HCT116 (cell line): ENCODE measurements at regions not wholly inside any gene's neighbourhood (a gene's known extent, or its start where the extent isn't known, plus 50 kb on each side); places are given as distances from the start of the nearest gene placed in this dataset.

Experiments used
- ATAC-seq: fragments of 200-7000 bp; cut with Tn5 transposase; 2 replicates; pipeline ENCODE4 v1.9.1; 2020; ENCODE audit warnings: mild to moderate bottlenecking, moderate library complexity
- BruUV-seq: library from RNA; stranded (reverse); fragments of 400-500 nt; replicated peaks from 2 replicates; lab custom pipeline; 2021; lab: Mats Ljungman, UMichigan
- CTCF ChIA-PET: fragments of 300-600 bp; sonication (Branson Sonifier 250); formaldehyde crosslinking; loops from one replicate; lab custom pipeline; 2021; ENCODE audit warnings: antibody characterized with exemption; lab: Charles Lee
- POLR2A ChIA-PET: fragments of 300-600, 350-600 bp; sonication (Branson Sonifier 250); formaldehyde crosslinking; loops from one replicate; lab custom pipeline; 2021; ENCODE audit warnings: antibody characterized with exemption; lab: Charles Lee
- RAD21 ChIA-PET, 2 experiments: fragments of 300-600 bp; sonication (Branson Sonifier 250); formaldehyde crosslinking; loops; one replicate each; lab custom pipeline; 2023; ENCODE audit warnings: low total read pairs in 2 of 2; ENCODE audit not compliant: uncharacterized antibody in 2 of 2, unreplicated experiment in 2 of 2, low non-redundant PET in 1 of 2; lab: Charles Lee
- DNase-seq: peaks from one replicate; pipeline ENCODE4 v3.0.0-alpha.2; 2010; ENCODE audit warnings: low read depth, low spot score
- H2AFZ ChIP-seq: fragments of 200-600 bp; shearing (Covaris generic), sonication (generic); 2 replicates; pipeline ENCODE4 v1.6.1; 2017; ENCODE audit warnings: low read depth, mixed run types, mixed read lengths, antibody characterized with exemption, low read length; ENCODE audit not compliant: poor library complexity, severe bottlenecking
- H3K27ac ChIP-seq: 2 replicates; pipeline ENCODE4 v1.5.1; 2012; ENCODE audit warnings: low read depth, low read length
- H3K27me3 ChIP-seq: fragments of 200-600 bp; sonication (generic); 2 replicates; pipeline ENCODE4 v1.6.1; 2016; ENCODE audit warnings: mixed run types, low read length, mixed read lengths; ENCODE audit not compliant: insufficient read depth
- H3K36me3 ChIP-seq, 2 experiments: fragments of 200-500 bp in 1 of 2; fragments of 200-600 bp in 1 of 2; sonication (Bioruptor generic) in 1 of 2; sonication (generic) in 1 of 2; 2 replicates each; pipeline versions ENCODE4 v1.5.1 to v1.6.1; 2014 to 2016; ENCODE audit warnings: low read length in 2 of 2, inconsistent platforms in 1 of 2, mixed read lengths in 1 of 2, mixed run types in 1 of 2; ENCODE audit not compliant: insufficient read depth in 2 of 2, control insufficient read depth in 1 of 2
- H3K4me1 ChIP-seq, 2 experiments: fragments of 200-600 bp in 1 of 2; sonication (generic) in 1 of 2; 2 replicates each; pipeline versions ENCODE4 v1.5.1 to v1.6.1; 2012 to 2017; ENCODE audit warnings: low read length in 2 of 2, inconsistent platforms in 1 of 2, mild to moderate bottlenecking in 1 of 2, mixed read lengths in 1 of 2, mixed run types in 1 of 2, moderate library complexity in 1 of 2; ENCODE audit not compliant: insufficient read depth in 2 of 2, control insufficient read depth in 1 of 2
- H3K4me2 ChIP-seq: fragments of 200-600 bp; sonication (generic); 2 replicates; pipeline ENCODE4 v1.6.1; 2017; ENCODE audit warnings: mixed run types, low read length, mixed read lengths
- H3K4me3 ChIP-seq, 2 experiments: fragments of 200-600 bp in 1 of 2; sonication (generic) in 1 of 2; replicated peaks in 1 of 2; 2 replicates each; pipeline ENCODE4 v1.5.1; 2011 to 2016; ENCODE audit warnings: low read length in 2 of 2, control low read depth in 1 of 2, low read depth in 1 of 2, mild to moderate bottlenecking in 1 of 2, mixed read lengths in 1 of 2, mixed run types in 1 of 2
- H3K79me2 ChIP-seq: fragments of 200-600 bp; sonication (generic); 2 replicates; pipeline ENCODE4 v1.6.1; 2017; ENCODE audit warnings: mild to moderate bottlenecking, mixed run types, low read length, moderate library complexity, mixed read lengths; ENCODE audit not compliant: insufficient read depth
- H3K9ac ChIP-seq: fragments of 200-600 bp; sonication (generic); 2 replicates; pipeline ENCODE4 v1.6.1; 2016; ENCODE audit warnings: low read length, mixed read lengths
- H3K9me2 ChIP-seq: fragments of 200-600 bp; sonication (generic), shearing (Covaris generic); 2 replicates; pipeline ENCODE4 v1.6.1; 2017; ENCODE audit warnings: mixed run types, mild to moderate bottlenecking, moderate library complexity; ENCODE audit not compliant: insufficient read depth
- H3K9me3 ChIP-seq, 2 experiments: fragments of 200-500 bp in 1 of 2; fragments of 200-600 bp in 1 of 2; sonication (Bioruptor generic) in 1 of 2; sonication (generic) in 1 of 2; 2 replicates each; pipeline ENCODE4 v1.6.1; 2014 to 2017; ENCODE audit warnings: low read length in 2 of 2, mixed read lengths in 2 of 2, inconsistent platforms in 1 of 2, low read depth in 1 of 2, mild to moderate bottlenecking in 1 of 2, mixed run types in 1 of 2, moderate library complexity in 1 of 2; ENCODE audit not compliant: control insufficient read depth in 1 of 2, insufficient read depth in 1 of 2
- H4K20me1 ChIP-seq: fragments of 200-600 bp; sonication (generic), shearing (Covaris generic); 2 replicates; pipeline ENCODE4 v1.6.1; 2017; ENCODE audit warnings: mixed run types, mild to moderate bottlenecking, moderate library complexity; ENCODE audit not compliant: insufficient read depth
- EZH2phosphoT487 ChIP-seq: fragments of 200-600 bp; IDR thresholded peaks from 2 replicates; pipeline ENCODE4 v1.6.1; 2018; ENCODE audit warnings: antibody characterized with exemption, borderline replicate concordance
- SIN3A ChIP-seq: IDR thresholded peaks from 2 replicates; pipeline ENCODE4 v1.6.1; 2012; ENCODE audit warnings: low read depth
- YY1 ChIP-seq: IDR thresholded peaks from 2 replicates; pipeline ENCODE4 v1.6.1; 2011; ENCODE audit warnings: low read length, low read depth, moderate library complexity, mild to moderate bottlenecking; ENCODE audit not compliant: insufficient replicate concordance; ENCODE audit errors: extremely low read depth
- ZBTB33 ChIP-seq: IDR thresholded peaks from 2 replicates; pipeline ENCODE4 v1.6.1; 2011; ENCODE audit warnings: mild to moderate bottlenecking, low read length, moderate library complexity; ENCODE audit not compliant: insufficient replicate concordance; ENCODE audit errors: extremely low read depth
- ZFX ChIP-seq: fragments of 450-650 bp; IDR thresholded peaks from 2 replicates; pipeline ENCODE4 v1.6.1; 2017
- intact Hi-C: fragments of 100-400 bp; cut with micrococcal nuclease; formaldehyde crosslinking; loops from 2 replicates; pipeline ENCODE4 v1.10.0; 2022
- TF ChIP-seq, protein P1 (sequence below): IDR thresholded peaks from 2 replicates; pipeline ENCODE4 v1.6.1; 2012

- DNase-seq, result no peak
These were observed 561.0 kb downstream of the IPMK start for GRCh38 chr10:57706576-57707299.

More at GRCh38 chr10:57706576-57707299, 561.0 kb downstream of the IPMK start:
- intact Hi-C loops, result no loop called here
- Histone ChIP-seq H3K4me1 (no peaks in the 10 kb centered on the region), H3K79me2 (no peaks in the 10 kb centered on the region), H3K27me3 (no peaks in the 10 kb centered on the region), H3K4me2 (no peak overlapping the region), H3K9me2 (no peaks in the 10 kb centered on the region), H3K9me3 (peaks cover 0 to 4% of the 10 kb centered on the region in 2 experiments; a peak in 1 of 4 replicates), H3K36me3 (no peaks in the 10 kb centered on the region), H3K27ac (no peak overlapping the region), H3K4me3 (no peak overlapping the region), H3K9ac (no peak overlapping the region), H2AFZ (no peak overlapping the region), H4K20me1 (no peaks in the 10 kb centered on the region)
- ChIA-PET POLR2A (no interaction called here), CTCF (no interaction called here), RAD21 (no interaction called here)
- no peak for TF ChIP-seq YY1
- no peak for TF ChIP-seq SIN3A
- no peak for TF ChIP-seq EZH2phosphoT487
- TF ChIP-seq ZFX, result no peak
- TF ChIP-seq, protein P1, sequence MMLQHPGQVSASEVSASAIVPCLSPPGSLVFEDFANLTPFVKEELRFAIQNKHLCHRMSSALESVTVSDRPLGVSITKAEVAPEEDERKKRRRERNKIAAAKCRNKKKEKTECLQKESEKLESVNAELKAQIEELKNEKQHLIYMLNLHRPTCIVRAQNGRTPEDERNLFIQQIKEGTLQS, result no peak
- TF ChIP-seq ZBTB33, result no peak
- ATAC-seq, result no peak
- BruUV-seq, result no TSS peak
